Body of pancreas (tissue), 4 donors: ENCODE measurements at regions not wholly inside any gene's neighbourhood (a gene's known extent, or its start where the extent isn't known, plus 50 kb on each side); places are given as distances from the start of the nearest gene placed in this dataset.

Experiments used
- ATAC-seq: fragments of 150-250 bp; one replicate; pipeline ENCODE4 v1.9.1; 2016
- DNase-seq, 4 donors: peaks; one replicate each; pipeline ENCODE4 v3.0.0-alpha.2; 2019
- H3K27ac ChIP-seq, 4 donors: fragments of 200-600 bp; sonication (generic); 1 replicate in 3 of 4; 2 replicates in 1 of 4; pipeline versions ENCODE4 v1.5.1 to v1.6.1; 2016 to 2019; ENCODE audit warnings: mild to moderate bottlenecking in 1 of 4, mixed read lengths in 1 of 4, moderate library complexity in 1 of 4
- H3K27me3 ChIP-seq, 2 donors: fragments of 200-600 bp; sonication (generic); one replicate each; pipeline ENCODE4 v1.6.0; 2016; ENCODE audit warnings: mild to moderate bottlenecking in 1 of 2
- H3K36me3 ChIP-seq, 2 donors: fragments of 200-600 bp; sonication (generic); replicated peaks in 1 of 2; 2 replicates each; pipeline ENCODE4 v1.5.1; 2016; ENCODE audit warnings: low read depth in 2 of 2; ENCODE audit not compliant: insufficient read depth in 1 of 2
- H3K4me1 ChIP-seq: fragments of 200-600 bp; sonication (generic); one replicate; pipeline ENCODE4 v1.6.0; 2016
- H3K4me3 ChIP-seq, 2 donors: fragments of 200-600 bp; sonication (generic); 1 replicate in 1 of 2; 2 replicates in 1 of 2; pipeline ENCODE4 v1.5.1; 2016 to 2019
- H3K9me3 ChIP-seq, 3 donors: fragments of 200-600 bp; sonication (generic); 1 replicate in 2 of 3; 2 replicates in 1 of 3; pipeline ENCODE4 v1.5.1; 2016
- CTCF ChIP-seq, 7 experiments: fragments of 450-650 bp in 4 of 7; fragments of 200-600 bp in 3 of 7; sonication (generic) in 3 of 7; IDR thresholded peaks; one replicate each; pipeline ENCODE4 v1.5.1; 2016 to 2019; ENCODE audit warnings: antibody characterized with exemption in 7 of 7
- POLR2A ChIP-seq, 3 donors: fragments of 450-650 bp; IDR thresholded peaks; one replicate each; pipeline ENCODE4 v1.6.1; 2016; ENCODE audit warnings: antibody characterized with exemption in 3 of 3, mild to moderate bottlenecking in 2 of 3
- WGBS, 2 donors: methylation state at CpG; one replicate each; pipeline ENCODE4 v1.1.5; 2017; 5-methylcytosine and 5-hydroxymethylcytosine counted together
- intact Hi-C: fragments of 100-400 bp; cut with DNase I; formaldehyde crosslinking; loops from one replicate; pipeline ENCODE4 v1.15.1; 2023

- Histone ChIP-seq H3K27ac (no peak overlapping the region), H3K4me1 (peaks cover 3% of the 10 kb centered on the region), H3K27me3 (no peaks in the 10 kb centered on the region), H3K4me3 (no peak overlapping the region), H3K9me3 (peaks cover 0 to 10% (median 0%) of the 10 kb centered on the region in 3 donors), H3K36me3 (no peaks in the 10 kb centered on the region)
- intact Hi-C loops: no loop called here
- TF ChIP-seq CTCF (IDR thresholded peaks at IDR 0.05) (no peak), POLR2A (IDR thresholded peaks at IDR 0.05) (no peak)
- no peak for ATAC-seq
- DNase-seq: no peak
- WGBS, 2 donors: 58 to 62% methylated on average over 7 of the region's 7 CpGs
Observed at GRCh38 chr18:24704946-24705630, 244.7 kb downstream of the HRH4 start.

DNA sequence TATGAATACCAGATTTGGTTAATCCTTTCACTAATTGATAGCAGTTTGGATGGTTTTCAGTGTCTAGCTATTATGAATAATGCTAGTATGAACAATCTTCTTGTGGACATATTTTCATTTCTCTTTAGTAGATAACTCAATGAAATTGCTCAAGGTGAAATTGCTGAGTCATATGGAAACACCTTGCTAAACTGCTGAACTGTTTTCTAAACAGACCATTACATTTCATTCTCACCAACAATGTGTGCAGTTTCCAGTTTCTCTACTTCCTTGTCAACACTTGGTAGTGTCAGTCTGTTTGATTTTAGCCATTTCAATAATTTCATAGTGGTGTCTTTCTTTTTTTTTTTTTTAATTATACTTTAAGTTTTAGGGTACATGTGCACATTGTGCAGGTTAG lies 250.0 kb downstream of the HRH4 start:
- intact Hi-C loops: no loop called here
- ATAC-seq (no peak), DNase-seq (no peak)
- TF ChIP-seq POLR2A (IDR thresholded peaks at IDR 0.05) (no peak), CTCF (IDR thresholded peaks at IDR 0.05) (no peak)
- H3K4me3 ChIP-seq: no peak overlapping the region
- no peak overlapping the region for H3K27ac ChIP-seq
- H3K27me3 ChIP-seq: no peaks in the 10 kb centered on the region
- peaks cover 3% of the 10 kb centered on the region for H3K4me1 ChIP-seq
- H3K36me3 ChIP-seq: no peaks in the 10 kb centered on the region
- no peaks in the 10 kb centered on the region for H3K9me3 ChIP-seq

DNA sequence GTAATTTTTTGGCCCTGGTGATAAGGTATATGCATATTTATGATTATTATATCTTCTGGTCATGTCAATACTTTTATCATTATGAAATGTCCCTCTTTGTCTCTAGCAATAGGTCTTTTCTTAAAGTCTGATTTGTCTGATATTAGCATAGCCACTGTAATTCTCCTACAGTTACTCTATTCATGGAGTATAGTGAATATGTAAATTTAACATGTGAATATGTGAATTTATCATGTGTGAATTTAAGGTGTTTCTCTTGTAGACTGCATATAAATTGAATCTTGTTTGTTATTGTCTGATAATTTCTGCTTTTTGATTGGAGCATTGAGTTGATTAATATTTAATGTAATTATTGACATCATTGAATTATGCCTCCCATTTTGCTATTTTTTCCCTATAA lies 259.4 kb downstream of the HRH4 start:
- DNase-seq (no peak), ATAC-seq (no peak)
- Histone ChIP-seq H3K27me3 (no peaks in the 10 kb centered on the region), H3K9me3 (no peaks in the 10 kb centered on the region), H3K36me3 (no peaks in the 10 kb centered on the region), H3K4me1 (no peaks in the 10 kb centered on the region), H3K27ac (no peak overlapping the region), H3K4me3 (no peak overlapping the region)
- intact Hi-C loops: loop anchor here (10.0 kb wide), 2 partner anchors 115 to 175 kb away; no protein-coding TSS in a partner anchor
- TF ChIP-seq POLR2A (IDR thresholded peaks at IDR 0.05) (no peak), CTCF (IDR thresholded peaks at IDR 0.05) (no peak)

- Histone ChIP-seq H3K4me1 (no peaks in the 10 kb centered on the region), H3K27me3 (no peaks in the 10 kb centered on the region), H3K4me3 (no peak overlapping the region), H3K36me3 (no peaks in the 10 kb centered on the region), H3K27ac (no peak overlapping the region), H3K9me3 (no peaks in the 10 kb centered on the region)
- 52 to 53% methylated on average over 2 of the region's 2 CpGs for WGBS, 2 donors
- no peak for ATAC-seq
- TF ChIP-seq POLR2A (IDR thresholded peaks at IDR 0.05) (no peak), CTCF (IDR thresholded peaks at IDR 0.05) (no peak)
- DNase-seq: no peak
- intact Hi-C loops: loop anchor here (10.0 kb wide), 2 partner anchors 117 to 177 kb away; no protein-coding TSS in a partner anchor
Observed at GRCh38 chr18:24721388-24721787, 261.0 kb downstream of the HRH4 start.
